NCI-H146 (cell line): ENCODE measurements at regions not wholly inside any gene's neighbourhood (a gene's known extent, or its start where the extent isn't known, plus 50 kb on each side); places are given as distances from the start of the nearest gene placed in this dataset.

ENCODE experiments used
- DNase-seq: peaks from one replicate; lab custom pipeline; 2025; lab: John Stamatoyannopoulos, UW

DNA sequence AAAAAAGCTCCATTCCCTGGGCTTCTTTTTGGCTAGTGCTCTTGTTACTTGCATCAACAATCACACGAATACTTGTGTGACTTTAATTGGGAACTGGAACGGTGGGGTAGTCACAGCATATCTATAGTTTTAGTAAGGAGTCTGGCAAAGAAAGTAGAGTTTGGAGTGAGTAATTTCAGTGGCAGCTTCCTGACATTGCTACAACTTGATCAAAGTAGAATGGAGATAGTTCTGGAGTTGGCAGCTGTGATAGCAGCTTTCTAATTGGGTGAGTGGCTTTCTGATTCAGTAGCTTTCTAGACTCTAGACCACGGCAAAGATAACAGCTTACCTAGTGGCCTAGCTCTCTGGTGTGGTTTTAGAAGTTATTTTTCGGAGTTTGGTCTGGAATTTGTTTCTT lies 475.0 kb downstream of the TUSC7 start:
- DNase-seq = no peak

- no peak for DNase-seq
Observed at GRCh38 chr3:117191245-117191644, 481.7 kb downstream of the TUSC7 start.

DNA sequence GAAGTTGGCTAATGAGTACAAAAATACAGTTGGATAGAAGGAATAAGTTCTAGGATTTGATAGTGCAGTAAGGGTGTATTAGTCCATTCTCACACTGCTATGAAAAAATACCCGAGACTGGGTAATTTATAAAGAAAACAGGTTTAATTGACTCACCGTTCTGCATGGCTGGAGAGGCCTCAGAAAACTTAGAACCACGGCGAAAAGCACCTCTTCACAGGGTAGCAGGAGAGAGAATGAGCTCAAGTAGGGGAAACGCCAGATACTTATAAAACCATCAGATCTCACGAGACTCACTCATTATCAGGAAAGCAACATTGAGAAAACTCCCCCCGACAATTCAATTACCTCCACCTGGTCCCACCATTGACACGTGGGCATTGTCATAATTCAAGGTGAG lies 483.3 kb downstream of the TUSC7 start:
- DNase-seq = no peak

GRCh38 chr3:117193390-117193789 lies 483.8 kb downstream of the TUSC7 start:
- no peak for DNase-seq

- DNase-seq = no peak
Observed at GRCh38 chr3:117195034-117195433, 485.5 kb downstream of the TUSC7 start.

DNA sequence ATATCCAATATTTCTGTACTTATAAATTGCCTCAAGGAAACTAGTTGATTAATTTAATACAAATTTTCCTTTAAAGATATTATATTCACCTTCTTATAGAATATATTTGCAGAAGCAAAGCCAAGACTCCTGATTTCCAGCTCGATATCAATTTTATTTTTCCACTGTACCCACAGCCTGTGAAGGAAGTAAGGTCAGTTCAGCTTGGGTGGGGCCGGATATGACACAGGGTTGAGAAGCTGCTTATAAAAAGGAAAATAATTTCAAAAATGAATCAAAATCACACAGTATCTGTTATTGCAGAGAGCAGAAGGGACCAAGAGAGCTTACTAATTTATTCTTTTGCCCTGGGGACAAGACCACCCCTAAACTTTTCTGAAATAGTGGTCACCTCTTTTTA lies 491.4 kb downstream of the TUSC7 start:
- DNase-seq = no peak

DNA sequence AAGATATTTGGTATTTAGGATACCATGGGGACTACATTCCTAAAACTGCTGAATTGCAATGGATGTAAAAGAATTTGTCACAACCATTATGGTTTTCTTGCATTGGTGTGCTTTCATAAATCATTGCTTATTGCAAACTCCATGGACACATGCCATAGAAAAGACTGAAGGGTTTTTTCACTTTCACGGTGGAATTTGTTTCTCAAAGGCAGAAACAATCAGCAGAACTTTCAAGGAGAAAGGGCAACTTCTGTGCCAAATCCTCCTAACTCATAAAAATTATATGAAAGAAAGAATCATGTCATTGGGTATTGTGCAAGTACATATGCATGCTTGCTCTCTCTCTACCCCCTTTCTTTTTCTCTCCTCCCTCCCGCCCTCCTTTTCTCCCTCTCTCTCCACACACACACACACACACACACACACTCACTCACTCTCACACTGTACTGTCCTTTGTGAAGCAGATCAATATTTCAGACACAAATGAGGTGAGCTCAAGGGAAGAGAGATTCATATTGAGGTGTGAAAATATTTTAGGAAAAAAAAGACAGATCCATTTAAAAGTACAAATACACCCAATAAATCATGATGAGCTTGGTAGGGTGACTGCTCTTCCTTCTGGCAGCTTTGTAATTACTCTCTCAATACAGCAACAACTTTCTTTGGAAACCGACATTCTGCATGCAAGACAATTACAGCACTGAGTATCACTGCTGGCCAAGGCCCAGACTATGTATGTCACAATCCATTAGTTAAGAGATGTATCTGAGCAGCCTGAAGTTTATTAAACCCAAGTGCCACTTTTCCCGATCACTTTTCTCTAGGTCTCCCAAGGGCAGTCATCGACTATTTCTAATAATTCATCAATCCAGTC lies 492.6 kb downstream of the TUSC7 start:
- no peak for DNase-seq

- peak; percentile 8 for DNase-seq
Observed at GRCh38 chr3:117217355-117217754, 507.8 kb downstream of the TUSC7 start.

DNA sequence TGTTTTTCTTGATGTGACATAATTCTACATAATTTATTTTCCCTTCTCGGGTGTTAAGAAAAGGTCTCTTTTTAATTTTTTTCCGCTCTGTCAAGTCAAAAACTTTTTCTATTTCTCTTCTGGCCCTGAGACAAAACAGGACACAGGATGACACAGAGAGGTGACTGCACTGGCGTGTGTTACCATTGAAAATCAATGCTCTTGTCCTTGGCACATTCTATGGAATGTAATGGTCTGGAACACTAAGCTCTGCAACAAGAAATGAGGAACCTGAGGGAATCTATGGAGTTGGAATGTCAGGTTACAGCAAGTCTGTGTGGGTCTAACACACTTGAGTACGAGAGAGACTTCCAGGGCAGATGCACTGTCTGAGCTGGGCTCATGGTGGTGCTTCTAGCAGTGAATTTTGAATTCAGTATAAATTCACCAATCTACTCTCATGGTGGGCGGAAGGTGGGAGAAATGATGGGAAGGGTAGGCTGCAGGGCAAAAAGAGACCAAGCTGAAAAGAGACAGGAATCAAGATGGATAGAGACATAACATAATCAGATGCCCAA lies 508.3 kb downstream of the TUSC7 start:
- no peak for DNase-seq

DNA sequence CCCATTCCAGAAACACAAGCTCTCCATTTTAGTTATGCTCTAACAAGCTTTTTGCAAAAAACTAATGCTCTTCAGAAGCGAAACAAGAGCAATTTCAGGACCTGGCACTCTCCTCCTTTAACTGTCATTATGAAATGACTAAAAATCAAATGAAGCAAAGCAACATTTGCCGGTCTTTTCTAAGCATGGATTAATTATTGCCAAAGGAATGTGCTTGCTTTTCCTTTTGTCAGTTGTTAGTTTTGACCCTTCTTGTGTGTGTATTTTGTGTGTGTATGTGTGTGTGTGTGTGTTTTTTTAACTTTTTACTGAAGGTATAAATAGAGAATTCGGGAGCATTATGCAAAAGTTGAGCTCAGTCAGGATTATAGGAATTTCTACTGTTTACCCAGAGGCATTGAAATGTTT lies 509.1 kb downstream of the TUSC7 start:
- DNase-seq = no peak

DNA sequence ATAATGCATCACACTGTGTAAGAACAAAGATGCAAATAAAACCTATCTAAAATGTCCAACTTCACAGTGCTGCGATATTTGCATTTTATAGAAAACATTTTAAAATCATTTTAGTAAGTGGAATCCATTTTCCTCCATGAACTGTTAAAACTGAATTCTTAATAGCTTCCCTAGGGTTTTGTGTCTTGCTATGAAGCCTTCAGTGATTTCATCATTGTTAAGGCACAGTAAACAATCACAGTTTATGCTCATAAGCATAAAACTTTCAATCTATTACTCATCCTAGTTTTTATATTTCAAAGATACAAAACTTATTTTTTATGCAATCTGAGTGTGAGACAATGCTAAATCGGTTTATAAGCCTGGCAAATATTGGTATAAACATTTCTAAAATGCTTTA lies 509.7 kb downstream of the TUSC7 start:
- DNase-seq = no peak

- no peak for DNase-seq
Observed at GRCh38 chr3:117226932-117227331, 517.4 kb downstream of the TUSC7 start.

DNA sequence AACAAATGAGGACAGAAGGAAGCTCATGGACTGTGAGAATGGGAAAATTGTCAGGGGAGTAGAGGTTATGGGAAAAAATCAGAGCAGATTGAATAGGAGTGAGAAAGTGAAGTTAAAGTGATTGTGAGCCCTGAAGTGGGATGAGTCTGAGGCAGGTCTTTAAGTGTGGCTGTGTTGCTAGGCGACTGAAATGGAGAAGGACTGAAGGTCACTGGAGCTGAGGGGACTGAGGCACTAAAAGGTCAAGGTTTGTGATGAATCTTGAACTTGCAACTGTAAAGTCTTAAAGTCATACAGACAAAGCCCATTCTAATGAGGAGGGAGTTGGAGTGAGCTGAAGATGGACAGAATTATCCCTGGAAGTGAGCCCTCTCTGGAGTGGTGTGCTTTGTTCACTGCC lies 518.9 kb downstream of the TUSC7 start:
- DNase-seq = no peak

DNA sequence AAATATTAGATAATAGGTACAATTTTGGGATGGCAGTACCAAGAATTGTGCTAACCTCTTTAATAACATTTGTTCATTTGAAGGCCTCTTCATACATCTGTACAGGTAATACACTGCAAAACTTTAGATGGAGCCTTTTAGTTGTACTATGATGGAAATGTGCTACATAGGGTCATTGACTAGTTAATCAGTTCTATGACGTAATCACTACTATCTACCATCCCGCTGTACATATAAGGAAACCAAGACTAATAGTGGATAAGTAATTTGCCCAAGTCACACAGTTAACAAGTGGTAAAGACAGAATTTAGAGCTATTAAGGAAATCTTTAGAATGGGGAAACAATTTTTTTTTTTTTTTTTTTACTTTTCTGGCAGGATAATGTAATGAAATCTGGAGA lies 521.3 kb downstream of the TUSC7 start:
- DNase-seq = no peak

GRCh38 chr3:117234331-117234730 lies 524.8 kb downstream of the TUSC7 start:
- no peak for DNase-seq

GRCh38 chr3:117235304-117235703 lies 525.7 kb downstream of the TUSC7 start:
- DNase-seq = no peak

GRCh38 chr3:117238806-117239205 lies 529.2 kb downstream of the TUSC7 start:
- DNase-seq = peak; percentile 36

- DNase-seq = no peak
Observed at GRCh38 chr3:117243657-117244056, 534.1 kb downstream of the TUSC7 start.

GRCh38 chr3:117246771-117247555 lies 537.4 kb downstream of the TUSC7 start:
- no peak for DNase-seq

GRCh38 chr3:117248153-117248552 lies 538.6 kb downstream of the TUSC7 start:
- no peak for DNase-seq

GRCh38 chr3:117252208-117252607 lies 542.6 kb downstream of the TUSC7 start:
- no peak for DNase-seq

DNA sequence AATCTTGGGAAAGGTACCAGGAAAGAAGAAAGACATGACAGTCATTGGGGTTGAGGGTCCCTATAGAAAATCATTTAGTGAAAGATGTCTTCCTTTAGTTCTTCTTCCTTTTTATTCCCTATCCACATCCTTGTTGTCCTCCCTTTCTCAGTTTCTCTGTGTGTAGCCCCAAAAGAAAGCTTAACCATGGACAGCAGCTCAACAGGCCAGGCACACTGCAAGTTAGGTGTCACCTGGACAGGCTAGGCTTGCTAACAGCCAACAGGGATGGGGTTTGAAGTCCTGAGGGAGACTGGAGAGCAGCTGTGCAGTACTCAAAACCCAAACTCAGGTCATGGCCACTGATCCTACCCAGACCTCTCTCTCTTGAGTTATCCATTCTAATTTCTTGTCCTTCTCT lies 543.1 kb downstream of the TUSC7 start:
- no peak for DNase-seq

DNA sequence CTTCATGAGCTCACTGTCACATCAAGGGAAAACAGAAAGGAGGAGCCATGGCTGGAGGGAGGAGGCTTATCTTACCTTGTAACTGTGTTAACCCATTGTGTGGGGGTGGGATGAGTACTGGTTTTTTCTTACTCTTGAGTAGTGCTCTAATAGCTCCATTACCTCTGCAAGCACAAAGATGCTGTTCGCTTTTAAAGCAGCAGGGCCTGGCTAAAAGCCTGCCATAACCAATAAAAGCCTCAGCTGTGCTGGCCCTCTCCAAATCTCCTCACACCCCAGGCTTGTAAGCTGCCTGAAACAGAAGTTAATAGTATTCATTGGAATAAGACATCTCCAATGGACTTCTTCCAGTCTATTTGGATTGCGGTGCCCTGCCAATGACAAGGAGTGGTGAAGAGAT lies 544.1 kb downstream of the TUSC7 start:
- no peak for DNase-seq
